ENCODE measurements at regions not wholly inside any gene's neighbourhood (a gene's known extent, or its start where the extent isn't known, plus 50 kb on each side); places are given as distances from the start of the nearest gene placed in this dataset.

DNA sequence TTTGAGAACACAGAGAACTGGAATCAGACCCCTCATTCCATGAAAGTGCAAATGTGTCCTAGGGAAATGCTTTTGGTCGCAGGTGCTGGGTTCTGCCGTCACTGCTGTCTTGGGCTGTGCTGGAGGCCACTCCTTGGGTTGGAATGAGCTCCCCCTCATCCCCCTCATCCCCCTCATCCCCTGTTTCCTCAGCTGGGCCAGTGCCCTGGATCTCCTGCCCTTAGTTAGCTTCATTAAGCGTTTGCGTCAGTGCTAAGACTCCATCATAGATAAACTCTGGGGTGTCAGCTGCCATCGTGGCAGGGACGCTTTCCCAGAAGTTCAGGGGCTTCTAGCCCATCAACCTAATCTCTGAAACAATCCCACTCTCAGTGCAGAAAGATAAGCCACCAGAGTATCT, 97.1 kb upstream of the ZNF516 start:
- no peak for TF ChIP-seq ZNF274 (IDR thresholded peaks at IDR 0.05; ENCODE audit: borderline replicate concordance, extremely low read depth, low read length)
- no peak for TF ChIP-seq JUND (IDR thresholded peaks at IDR 0.05; ENCODE audit: low read length)

Data from H1 (cell line).